A549 (cell line): ENCODE measurements at regions not wholly inside any gene's neighbourhood (a gene's known extent, or its start where the extent isn't known, plus 50 kb on each side); places are given as distances from the start of the nearest gene placed in this dataset.

ENCODE experiments used
- HDAC2 ChIP-seq: fragments of 200-600 bp; sonication (generic); IDR thresholded peaks from 2 replicates; pipeline ENCODE4 v1.6.1; 2016
- POLR2AphosphoS2 ChIP-seq: conservative IDR thresholded peaks from 2 replicates; pipeline ENCODE4 v1.6.1; 2012; ENCODE audit warnings: low read length, improper control_type of control experiment, inconsistent platforms
- RAD21 ChIP-seq, 2 experiments: fragments of >200 bp in 1 of 2; sonication (Bioruptor Twin) in 1 of 2; formaldehyde crosslinking in 1 of 2; IDR thresholded peaks in 1 of 2; conservative IDR thresholded peaks in 1 of 2; 2 replicates in 1 of 2; 3 replicates in 1 of 2; pipeline ENCODE4 v1.6.1; 2012 to 2018; ENCODE audit warnings: inconsistent platforms in 1 of 2
- TF ChIP-seq, protein P1 (sequence below): fragments of >200 bp; sonication (Bioruptor Twin); formaldehyde crosslinking; IDR thresholded peaks from 3 replicates; pipeline ENCODE4 v1.5.1; 2016
- TF ChIP-seq, protein P2 (sequence below): IDR thresholded peaks from 2 replicates; pipeline ENCODE4 v1.6.1; 2012

DNA sequence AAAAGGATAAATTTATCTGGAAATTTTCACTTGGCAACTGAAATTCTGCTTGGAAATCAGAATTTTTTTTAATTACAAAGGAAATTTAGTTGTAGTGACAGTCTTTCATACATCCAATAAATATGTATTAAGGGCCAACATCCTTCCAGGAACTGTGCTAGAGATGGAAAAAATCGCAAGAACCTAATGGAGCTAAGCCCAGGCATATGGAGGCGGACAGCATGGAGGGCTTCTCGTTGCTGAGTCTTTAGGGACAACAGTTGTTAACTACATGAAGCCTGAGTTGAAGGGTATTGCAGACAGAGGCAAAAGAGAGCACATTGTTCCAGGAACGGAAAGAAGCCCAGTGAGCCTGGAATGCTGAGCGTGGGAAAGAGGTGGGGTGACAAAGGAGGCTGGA, 208.9 kb downstream of the IBTK start:
- TF ChIP-seq, protein P1, sequence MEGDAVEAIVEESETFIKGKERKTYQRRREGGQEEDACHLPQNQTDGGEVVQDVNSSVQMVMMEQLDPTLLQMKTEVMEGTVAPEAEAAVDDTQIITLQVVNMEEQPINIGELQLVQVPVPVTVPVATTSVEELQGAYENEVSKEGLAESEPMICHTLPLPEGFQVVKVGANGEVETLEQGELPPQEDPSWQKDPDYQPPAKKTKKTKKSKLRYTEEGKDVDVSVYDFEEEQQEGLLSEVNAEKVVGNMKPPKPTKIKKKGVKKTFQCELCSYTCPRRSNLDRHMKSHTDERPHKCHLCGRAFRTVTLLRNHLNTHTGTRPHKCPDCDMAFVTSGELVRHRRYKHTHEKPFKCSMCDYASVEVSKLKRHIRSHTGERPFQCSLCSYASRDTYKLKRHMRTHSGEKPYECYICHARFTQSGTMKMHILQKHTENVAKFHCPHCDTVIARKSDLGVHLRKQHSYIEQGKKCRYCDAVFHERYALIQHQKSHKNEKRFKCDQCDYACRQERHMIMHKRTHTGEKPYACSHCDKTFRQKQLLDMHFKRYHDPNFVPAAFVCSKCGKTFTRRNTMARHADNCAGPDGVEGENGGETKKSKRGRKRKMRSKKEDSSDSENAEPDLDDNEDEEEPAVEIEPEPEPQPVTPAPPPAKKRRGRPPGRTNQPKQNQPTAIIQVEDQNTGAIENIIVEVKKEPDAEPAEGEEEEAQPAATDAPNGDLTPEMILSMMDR = no peak
- TF ChIP-seq POLR2AphosphoS2 (no peak), RAD21 (conservative IDR thresholded peaks at IDR 0.05 in 1 of 2, IDR thresholded peaks at IDR 0.05 in 1 of 2) (no peak), HDAC2 (no peak)
- TF ChIP-seq, protein P2, sequence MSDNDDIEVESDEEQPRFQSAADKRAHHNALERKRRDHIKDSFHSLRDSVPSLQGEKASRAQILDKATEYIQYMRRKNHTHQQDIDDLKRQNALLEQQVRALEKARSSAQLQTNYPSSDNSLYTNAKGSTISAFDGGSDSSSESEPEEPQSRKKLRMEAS = no peak
